ENCODE measurements at regions not wholly inside any gene's neighbourhood (a gene's known extent, or its start where the extent isn't known, plus 50 kb on each side); places are given as distances from the start of the nearest gene placed in this dataset.
"Not testable (repeated sequence)": the region's sequence is repeated elsewhere in the genome, so short reads cannot be mapped to it uniquely, and the experiment has no call there.

DNA sequence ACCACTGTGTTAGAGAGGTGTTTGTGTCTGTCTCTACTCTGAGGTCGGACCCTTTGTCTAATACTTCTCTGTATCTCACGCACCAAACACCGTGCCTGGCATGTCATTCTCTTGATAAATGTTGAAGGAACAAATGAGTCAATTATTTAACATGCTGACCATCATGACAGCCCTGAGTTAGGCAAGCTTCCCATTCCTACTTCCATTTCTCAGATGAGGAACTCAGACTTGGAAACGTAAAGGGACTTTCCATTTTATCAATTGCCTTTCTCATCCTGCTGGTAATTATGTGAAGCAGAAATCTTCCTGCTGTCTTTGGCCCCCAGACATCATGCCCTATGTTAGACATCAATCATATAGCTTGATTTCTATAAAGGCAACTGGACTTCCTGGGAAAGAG lies 227.0 kb upstream of the ECI2 start:
- no peak for TF ChIP-seq EP300 (IDR thresholded peaks at IDR 0.05)
- Histone ChIP-seq H3K36me3 (no peaks in the 10 kb centered on the region), H3K27ac (replicated peaks in 1 of 4) (no peak overlapping the region), H3K4me1 (peaks cover 13 to 33% (median 17%) of the 10 kb centered on the region in 4 donors), H3K27me3 (no peaks in the 10 kb centered on the region), H3K4me3 (no peak overlapping the region), H3K9me3 (no peaks in the 10 kb centered on the region)
- 82% methylated on average over 4 of the region's 4 CpGs for WGBS
- intact Hi-C loops (cut with DNase I): no loop called here
- DNase-seq (ENCODE audit: extremely low spot score): no peak

DNA sequence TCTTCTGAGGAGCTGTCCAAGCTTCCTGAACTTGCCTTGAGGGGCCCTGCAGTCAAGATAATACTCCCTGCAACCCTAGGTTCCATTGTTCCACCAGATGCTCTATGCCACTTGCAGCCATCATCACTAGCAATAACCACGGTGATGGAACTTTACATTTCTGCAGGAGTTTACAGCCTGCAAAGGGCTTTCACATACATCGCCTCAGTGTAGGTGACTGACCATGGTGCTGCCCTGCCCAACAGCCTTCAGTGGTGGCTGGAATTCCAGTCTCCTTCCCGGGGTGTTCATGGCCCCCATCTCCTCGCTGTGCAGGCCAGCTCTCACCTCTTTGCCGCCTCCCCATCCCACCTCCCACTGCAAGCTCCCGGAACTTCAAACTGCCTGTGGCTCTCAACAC lies 225.5 kb upstream of the ECI2 start:
- H3K4me3 ChIP-seq: no peak overlapping the region
- H3K4me1 ChIP-seq: peaks cover 13 to 26% (median 19%) of the 10 kb centered on the region in 4 donors
- no peak for DNase-seq (ENCODE audit: extremely low spot score)
- H3K36me3 ChIP-seq: no peaks in the 10 kb centered on the region
- H3K27ac ChIP-seq (replicated peaks in 1 of 4): no peak overlapping the region
- H3K9me3 ChIP-seq: no peaks in the 10 kb centered on the region
- TF ChIP-seq POLR2A (IDR thresholded peaks at IDR 0.05; ENCODE audit: low read depth) (no peak), EP300 (IDR thresholded peaks at IDR 0.05) (no peak), POLR2AphosphoS5 (IDR thresholded peaks at IDR 0.05) (no peak)
- TF ChIP-seq, protein P1, sequence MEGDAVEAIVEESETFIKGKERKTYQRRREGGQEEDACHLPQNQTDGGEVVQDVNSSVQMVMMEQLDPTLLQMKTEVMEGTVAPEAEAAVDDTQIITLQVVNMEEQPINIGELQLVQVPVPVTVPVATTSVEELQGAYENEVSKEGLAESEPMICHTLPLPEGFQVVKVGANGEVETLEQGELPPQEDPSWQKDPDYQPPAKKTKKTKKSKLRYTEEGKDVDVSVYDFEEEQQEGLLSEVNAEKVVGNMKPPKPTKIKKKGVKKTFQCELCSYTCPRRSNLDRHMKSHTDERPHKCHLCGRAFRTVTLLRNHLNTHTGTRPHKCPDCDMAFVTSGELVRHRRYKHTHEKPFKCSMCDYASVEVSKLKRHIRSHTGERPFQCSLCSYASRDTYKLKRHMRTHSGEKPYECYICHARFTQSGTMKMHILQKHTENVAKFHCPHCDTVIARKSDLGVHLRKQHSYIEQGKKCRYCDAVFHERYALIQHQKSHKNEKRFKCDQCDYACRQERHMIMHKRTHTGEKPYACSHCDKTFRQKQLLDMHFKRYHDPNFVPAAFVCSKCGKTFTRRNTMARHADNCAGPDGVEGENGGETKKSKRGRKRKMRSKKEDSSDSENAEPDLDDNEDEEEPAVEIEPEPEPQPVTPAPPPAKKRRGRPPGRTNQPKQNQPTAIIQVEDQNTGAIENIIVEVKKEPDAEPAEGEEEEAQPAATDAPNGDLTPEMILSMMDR (IDR thresholded peaks at IDR 0.05): no peak
- no peaks in the 10 kb centered on the region for H3K27me3 ChIP-seq
- WGBS: 88% methylated on average over 6 of the region's 6 CpGs
- intact Hi-C loops (cut with DNase I): no loop called here

DNA sequence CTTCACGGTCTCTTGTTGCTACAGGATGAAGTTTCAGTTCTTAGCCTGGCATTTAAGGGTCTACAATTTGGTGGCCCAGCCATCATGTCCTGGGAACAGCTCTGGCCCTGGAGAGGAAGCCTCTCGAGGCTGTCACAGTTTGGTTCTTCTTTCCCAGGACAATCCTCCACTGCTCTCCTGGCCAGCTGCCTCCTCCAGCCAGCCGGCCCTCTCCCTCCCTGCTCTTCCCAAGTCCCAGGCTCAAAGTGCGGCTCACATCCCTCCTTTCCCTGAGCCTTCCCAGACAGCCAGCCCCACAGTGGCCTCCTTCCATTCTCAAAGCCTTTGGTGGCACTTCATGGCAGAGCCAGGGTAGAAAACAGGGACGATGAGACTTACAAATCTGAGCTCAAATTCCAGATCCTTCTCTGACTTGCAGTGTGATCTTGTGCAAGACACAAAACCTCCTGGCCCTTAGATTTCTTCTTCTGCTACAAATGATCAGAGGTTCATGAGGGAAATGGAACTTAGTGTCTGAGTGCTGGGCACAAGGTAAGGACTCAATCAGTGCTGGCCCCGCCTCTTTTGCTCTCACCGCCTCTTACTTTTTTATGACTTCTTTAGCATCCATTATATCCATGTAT lies 223.8 kb upstream of the ECI2 start:
- intact Hi-C loops (cut with DNase I): loop anchor here (10.0 kb wide), 1 partner anchor 416 kb away; the partner anchor contains the start of gene CDYL
- TF ChIP-seq POLR2AphosphoS5 (IDR thresholded peaks at IDR 0.05) (no peak), POLR2A (IDR thresholded peaks at IDR 0.05; ENCODE audit: low read depth) (no peak), EP300 (IDR thresholded peaks at IDR 0.05) (no peak)
- TF ChIP-seq, protein P1 (IDR thresholded peaks at IDR 0.05): no peak
- no peaks in the 10 kb centered on the region for H3K9me3 ChIP-seq
- 68% methylated on average over 7 of the region's 7 CpGs for WGBS
- no peaks in the 10 kb centered on the region for H3K27me3 ChIP-seq
- H3K27ac ChIP-seq (replicated peaks in 1 of 4): peak overlapping the region; percentile 79 to 86 (median 84)
- H3K4me3 ChIP-seq: peak overlapping the region in 1 of 4 donors; percentile 18
- H3K4me1 ChIP-seq: peaks cover 13 to 22% (median 19%) of the 10 kb centered on the region in 4 donors
- H3K36me3 ChIP-seq: no peaks in the 10 kb centered on the region
- no peak for DNase-seq (ENCODE audit: extremely low spot score)

DNA sequence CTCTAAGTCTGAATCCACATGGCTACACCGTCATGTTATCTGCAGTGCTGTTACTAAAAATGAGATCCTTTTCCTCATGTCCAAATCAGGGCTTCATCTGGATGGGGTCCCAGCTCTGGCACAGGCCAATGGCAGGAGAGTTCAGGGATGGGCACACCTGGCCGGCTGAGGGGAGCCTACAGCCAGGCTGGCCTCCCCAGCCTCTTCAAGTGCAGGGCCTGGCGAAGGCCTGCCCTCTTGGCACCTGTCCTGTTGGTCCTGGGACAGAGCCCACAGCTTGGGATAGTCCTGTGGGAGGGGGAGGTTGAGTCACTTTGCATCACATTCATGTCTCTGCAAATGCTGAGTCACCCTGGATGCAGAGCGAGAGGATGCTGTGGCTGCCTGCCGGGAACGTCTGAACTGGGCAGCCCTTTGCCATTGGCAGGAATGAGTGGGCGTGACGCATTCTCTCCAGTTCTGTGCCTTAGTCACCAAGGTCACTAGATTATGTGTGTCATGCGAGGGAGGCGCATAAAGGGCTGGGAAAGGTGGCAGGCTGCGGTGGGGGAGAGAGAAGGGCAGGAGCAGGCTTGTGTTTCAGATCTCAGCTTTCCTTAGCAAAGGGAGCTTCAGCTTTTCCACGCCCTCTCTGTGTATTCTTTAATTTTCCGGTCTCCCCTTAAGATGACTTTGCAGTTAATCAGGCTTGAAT lies 223.2 kb upstream of the ECI2 start:
- Histone ChIP-seq H3K27ac (replicated peaks in 1 of 4) (peak overlapping the region; percentile 79 to 86 (median 84)), H3K4me3 (peak overlapping the region in 1 of 4 donors; percentile 18), H3K4me1 (peaks cover 13 to 22% (median 19%) of the 10 kb centered on the region in 4 donors), H3K27me3 (no peaks in the 10 kb centered on the region), H3K9me3 (no peaks in the 10 kb centered on the region), H3K36me3 (no peaks in the 10 kb centered on the region)
- WGBS: 32% methylated on average over 13 of the region's 13 CpGs
- intact Hi-C loops (cut with DNase I): loop anchor here (10.0 kb wide), 1 partner anchor 416 kb away; the partner anchor contains the start of gene CDYL
- TF ChIP-seq POLR2AphosphoS5 (IDR thresholded peaks at IDR 0.05) (peak; percentile 91 to 94), POLR2A (IDR thresholded peaks at IDR 0.05; ENCODE audit: low read depth) (no peak), EP300 (IDR thresholded peaks at IDR 0.05) (peak; percentile 84)
- TF ChIP-seq, protein P1 (IDR thresholded peaks at IDR 0.05): no peak
- DNase-seq (ENCODE audit: extremely low spot score): peak; percentile 96

DNA sequence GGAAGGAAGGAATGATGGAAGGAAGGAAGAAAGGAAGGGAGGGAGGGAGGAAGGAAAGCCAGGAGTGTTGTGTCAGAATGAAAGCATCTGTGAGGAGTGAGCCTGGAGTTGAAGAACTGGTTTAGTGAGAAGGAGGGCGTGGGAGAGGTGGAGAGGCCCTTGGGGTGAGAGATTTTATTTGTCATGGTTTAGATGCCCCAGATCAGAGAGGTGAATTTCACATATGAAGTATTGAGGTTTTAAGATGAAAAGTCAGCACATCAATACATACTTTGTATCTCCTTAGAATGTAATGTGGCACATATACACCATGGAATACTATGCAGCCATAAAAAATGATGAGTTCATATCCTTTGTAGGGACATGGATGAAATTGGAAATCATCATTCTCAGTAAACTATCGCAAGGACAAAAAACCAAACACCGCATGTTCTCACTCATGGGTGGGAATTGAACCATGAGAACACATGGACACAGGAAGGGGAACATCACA lies 222.3 kb upstream of the ECI2 start:
- not testable (repeated sequence) for H3K9me3 ChIP-seq; H3K4me3 ChIP-seq; H3K36me3 ChIP-seq; DNase-seq (ENCODE audit: extremely low spot score); H3K27me3 ChIP-seq
- Histone ChIP-seq H3K4me1 (peaks cover 13 to 25% (median 20%) of the 10 kb centered on the region in 4 donors), H3K27ac (replicated peaks in 1 of 4) (peak overlapping the region; percentile 23 to 83 (median 54))
- intact Hi-C loops (cut with DNase I): loop anchor here (10.0 kb wide), 1 partner anchor 417 kb away; the partner anchor contains the start of gene CDYL
- 94% methylated on average over 3 of the region's 3 CpGs for WGBS
